SK-N-MC (cell line): ENCODE measurements at regions not wholly inside any gene's neighbourhood (a gene's known extent, or its start where the extent isn't known, plus 50 kb on each side); places are given as distances from the start of the nearest gene placed in this dataset.

Source experiments
- EZH2 ChIP-seq: fragments of 200-600 bp; sonication (generic); IDR thresholded peaks from one replicate; pipeline ENCODE4 v1.6.1; 2017; ENCODE audit warnings: antibody characterized with exemption
- POLR2AphosphoS5 ChIP-seq: IDR thresholded peaks from 2 replicates; pipeline ENCODE4 v1.6.1; 2012; ENCODE audit warnings: mild to moderate bottlenecking, low read depth, low read length, borderline replicate concordance

GRCh38 chr3:81072591-81072990 lies 688.9 kb downstream of the GBE1 start:
- no peak for TF ChIP-seq EZH2
- TF ChIP-seq POLR2AphosphoS5 = no peak
